ENCODE measurements at regions not wholly inside any gene's neighbourhood (a gene's known extent, or its start where the extent isn't known, plus 50 kb on each side); places are given as distances from the start of the nearest gene placed in this dataset.
"Not testable (repeated sequence)": the region's sequence is repeated elsewhere in the genome, so short reads cannot be mapped to it uniquely, and the experiment has no call there.

- TF ChIP-seq CTCF (IDR thresholded peaks at IDR 0.05; ENCODE audit: extremely low read depth, low read depth, low read length): no peak
- Histone ChIP-seq H4K20me1 (ENCODE audit: insufficient read depth, low read length) (no peaks in the 10 kb centered on the region), H2AFZ (ENCODE audit: low read length) (no peak overlapping the region), H3K4me3 (ENCODE audit: insufficient read depth, low read length) (no peak overlapping the region), H3K4me2 (ENCODE audit: insufficient read depth, low read length) (no peak overlapping the region), H3K79me2 (ENCODE audit: insufficient read depth, low read length) (no peaks in the 10 kb centered on the region), H3K36me3 (ENCODE audit: insufficient read depth, low read length) (no peaks in the 10 kb centered on the region), H3K4me1 (ENCODE audit: insufficient read depth, low read length) (peaks cover 14% of the 10 kb centered on the region), H3K27ac (ENCODE audit: low read depth, low read length) (no peak overlapping the region), H3K9me3 (ENCODE audit: low read depth, low read length) (no peaks in the 10 kb centered on the region), H3K27me3 (ENCODE audit: insufficient read depth, low read length) (no peaks in the 10 kb centered on the region)
- DNase-seq (ENCODE audit: insufficient read length, low spot score, missing footprints): no peak
Observed at GRCh38 chr20:51127713-51128112, 104.8 kb upstream of the KCNG1 start.

GRCh38 chr20:51126337-51126736, 103.4 kb upstream of the KCNG1 start:
- H3K27me3 ChIP-seq (ENCODE audit: insufficient read depth, low read length): no peaks in the 10 kb centered on the region

DNA sequence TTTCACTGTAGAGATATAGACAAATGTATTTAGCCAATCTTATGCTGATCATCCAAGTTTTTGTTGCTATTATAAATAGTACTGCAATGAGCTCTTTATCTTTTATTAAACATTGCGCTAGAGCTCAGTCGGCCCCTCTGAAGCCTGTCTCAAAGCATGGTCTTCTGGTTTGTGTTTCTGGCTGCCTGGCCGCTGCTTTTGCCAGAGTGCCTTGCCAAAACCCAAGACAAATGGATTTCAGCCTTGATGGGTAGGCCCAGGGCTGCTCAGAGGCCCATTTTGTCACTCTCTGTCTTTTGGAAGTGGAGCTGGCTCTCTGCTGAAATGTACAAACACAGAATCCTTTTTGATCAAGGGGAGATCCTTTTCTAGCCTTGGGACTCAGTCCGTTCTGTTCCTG, 102.9 kb upstream of the KCNG1 start:
- no peak for DNase-seq (ENCODE audit: insufficient read length, low spot score, missing footprints)
- Histone ChIP-seq H3K4me1 (ENCODE audit: insufficient read depth, low read length) (peaks cover 26% of the 10 kb centered on the region), H3K27ac (ENCODE audit: low read depth, low read length) (no peak overlapping the region), H3K4me3 (ENCODE audit: insufficient read depth, low read length) (no peak overlapping the region), H3K36me3 (ENCODE audit: insufficient read depth, low read length) (no peaks in the 10 kb centered on the region), H4K20me1 (ENCODE audit: insufficient read depth, low read length) (no peaks in the 10 kb centered on the region), H2AFZ (ENCODE audit: low read length) (no peak overlapping the region), H3K4me2 (ENCODE audit: insufficient read depth, low read length) (no peak overlapping the region), H3K9me3 (ENCODE audit: low read depth, low read length) (no peaks in the 10 kb centered on the region), H3K79me2 (ENCODE audit: insufficient read depth, low read length) (no peaks in the 10 kb centered on the region), H3K27me3 (ENCODE audit: insufficient read depth, low read length) (no peaks in the 10 kb centered on the region)
- no peak for TF ChIP-seq CTCF (IDR thresholded peaks at IDR 0.05; ENCODE audit: extremely low read depth, low read depth, low read length)

More at GRCh38 chr20:51126337-51126736, 103.4 kb upstream of the KCNG1 start:
- peaks cover 23% of the 10 kb centered on the region for H3K4me1 ChIP-seq (ENCODE audit: insufficient read depth, low read length)
- no peak overlapping the region for H3K27ac ChIP-seq (ENCODE audit: low read depth, low read length)
- H3K4me3 ChIP-seq (ENCODE audit: insufficient read depth, low read length): no peak overlapping the region
- DNase-seq (ENCODE audit: insufficient read length, low spot score, missing footprints): no peak
- no peak overlapping the region for H2AFZ ChIP-seq (ENCODE audit: low read length)
- H3K36me3 ChIP-seq (ENCODE audit: insufficient read depth, low read length): no peaks in the 10 kb centered on the region
- H3K79me2 ChIP-seq (ENCODE audit: insufficient read depth, low read length): no peaks in the 10 kb centered on the region
- no peaks in the 10 kb centered on the region for H4K20me1 ChIP-seq (ENCODE audit: insufficient read depth, low read length)
- H3K9me3 ChIP-seq (ENCODE audit: low read depth, low read length): no peaks in the 10 kb centered on the region
- no peak overlapping the region for H3K4me2 ChIP-seq (ENCODE audit: insufficient read depth, low read length)
- TF ChIP-seq CTCF (IDR thresholded peaks at IDR 0.05; ENCODE audit: extremely low read depth, low read depth, low read length): no peak

DNA sequence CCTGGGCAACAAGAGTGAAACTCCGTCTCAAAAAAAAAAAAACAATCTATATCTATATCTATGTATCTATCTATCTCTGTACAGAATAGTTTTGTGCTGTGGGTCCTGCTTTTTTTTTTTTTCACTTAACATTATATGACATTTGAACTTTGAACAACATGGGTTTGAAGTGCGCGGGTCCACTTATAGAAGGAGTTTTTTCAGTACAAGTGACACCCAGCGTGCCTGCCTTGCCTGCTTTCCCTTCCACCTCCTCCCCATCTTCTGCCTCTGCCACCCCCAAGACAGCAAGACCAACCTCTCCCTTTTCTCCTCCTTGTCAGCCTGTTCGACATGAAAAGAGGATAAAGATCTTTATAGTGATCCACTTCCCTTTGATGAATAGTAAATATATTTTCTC, 102.2 kb upstream of the KCNG1 start:
- DNase-seq (ENCODE audit: insufficient read length, low spot score, missing footprints): no peak
- no peak overlapping the region for H3K4me3 ChIP-seq (ENCODE audit: insufficient read depth, low read length)
- H3K27me3 ChIP-seq (ENCODE audit: insufficient read depth, low read length): no peaks in the 10 kb centered on the region
- no peaks in the 10 kb centered on the region for H3K9me3 ChIP-seq (ENCODE audit: low read depth, low read length)
- TF ChIP-seq CTCF (IDR thresholded peaks at IDR 0.05; ENCODE audit: extremely low read depth, low read depth, low read length): no peak
- no peaks in the 10 kb centered on the region for H4K20me1 ChIP-seq (ENCODE audit: insufficient read depth, low read length)
- no peaks in the 10 kb centered on the region for H3K36me3 ChIP-seq (ENCODE audit: insufficient read depth, low read length)
- no peak overlapping the region for H3K27ac ChIP-seq (ENCODE audit: low read depth, low read length)
- no peaks in the 10 kb centered on the region for H3K79me2 ChIP-seq (ENCODE audit: insufficient read depth, low read length)
- H3K4me2 ChIP-seq (ENCODE audit: insufficient read depth, low read length): no peak overlapping the region
- H3K4me1 ChIP-seq (ENCODE audit: insufficient read depth, low read length): peaks cover 26% of the 10 kb centered on the region
- no peak overlapping the region for H2AFZ ChIP-seq (ENCODE audit: low read length)

- not testable (repeated sequence) for H3K27ac ChIP-seq (ENCODE audit: low read depth, low read length); DNase-seq (ENCODE audit: insufficient read length, low spot score, missing footprints); H3K36me3 ChIP-seq (ENCODE audit: insufficient read depth, low read length); H4K20me1 ChIP-seq (ENCODE audit: insufficient read depth, low read length); H3K79me2 ChIP-seq (ENCODE audit: insufficient read depth, low read length); H3K4me2 ChIP-seq (ENCODE audit: insufficient read depth, low read length); H3K4me3 ChIP-seq (ENCODE audit: insufficient read depth, low read length); H3K27me3 ChIP-seq (ENCODE audit: insufficient read depth, low read length); H3K9me3 ChIP-seq (ENCODE audit: low read depth, low read length); H2AFZ ChIP-seq (ENCODE audit: low read length)
- H3K4me1 ChIP-seq (ENCODE audit: insufficient read depth, low read length): peaks cover 25% of the 10 kb centered on the region
Observed at GRCh38 chr20:51123887-51124286, 101.0 kb upstream of the KCNG1 start.

Measured in osteoblast (primary cell).